ENCODE measurements at regions not wholly inside any gene's neighbourhood (a gene's known extent, or its start where the extent isn't known, plus 50 kb on each side); places are given as distances from the start of the nearest gene placed in this dataset.

DNA sequence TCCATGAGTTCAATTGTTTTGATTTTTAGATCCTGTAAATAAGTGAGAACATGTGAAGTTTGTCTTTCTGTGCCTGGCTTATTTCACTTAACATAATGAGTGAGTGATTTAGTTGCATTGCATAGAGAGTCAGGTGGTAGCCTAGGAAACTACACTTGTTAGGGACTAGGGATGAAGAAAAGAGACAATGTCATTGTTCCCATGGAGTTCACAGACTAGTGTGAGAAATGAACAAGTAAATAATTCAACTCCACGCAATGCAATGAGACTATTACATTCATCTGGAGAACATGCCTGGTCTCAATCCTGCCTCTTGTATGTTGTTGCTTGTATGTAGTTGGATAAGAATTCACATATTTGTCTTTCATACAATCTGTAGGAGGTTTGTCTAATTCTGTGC is 76.3 kb upstream of the B3GAT2 start:
- TF ChIP-seq, protein P1, sequence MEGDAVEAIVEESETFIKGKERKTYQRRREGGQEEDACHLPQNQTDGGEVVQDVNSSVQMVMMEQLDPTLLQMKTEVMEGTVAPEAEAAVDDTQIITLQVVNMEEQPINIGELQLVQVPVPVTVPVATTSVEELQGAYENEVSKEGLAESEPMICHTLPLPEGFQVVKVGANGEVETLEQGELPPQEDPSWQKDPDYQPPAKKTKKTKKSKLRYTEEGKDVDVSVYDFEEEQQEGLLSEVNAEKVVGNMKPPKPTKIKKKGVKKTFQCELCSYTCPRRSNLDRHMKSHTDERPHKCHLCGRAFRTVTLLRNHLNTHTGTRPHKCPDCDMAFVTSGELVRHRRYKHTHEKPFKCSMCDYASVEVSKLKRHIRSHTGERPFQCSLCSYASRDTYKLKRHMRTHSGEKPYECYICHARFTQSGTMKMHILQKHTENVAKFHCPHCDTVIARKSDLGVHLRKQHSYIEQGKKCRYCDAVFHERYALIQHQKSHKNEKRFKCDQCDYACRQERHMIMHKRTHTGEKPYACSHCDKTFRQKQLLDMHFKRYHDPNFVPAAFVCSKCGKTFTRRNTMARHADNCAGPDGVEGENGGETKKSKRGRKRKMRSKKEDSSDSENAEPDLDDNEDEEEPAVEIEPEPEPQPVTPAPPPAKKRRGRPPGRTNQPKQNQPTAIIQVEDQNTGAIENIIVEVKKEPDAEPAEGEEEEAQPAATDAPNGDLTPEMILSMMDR (IDR thresholded peaks at IDR 0.05), result no peak

DNA sequence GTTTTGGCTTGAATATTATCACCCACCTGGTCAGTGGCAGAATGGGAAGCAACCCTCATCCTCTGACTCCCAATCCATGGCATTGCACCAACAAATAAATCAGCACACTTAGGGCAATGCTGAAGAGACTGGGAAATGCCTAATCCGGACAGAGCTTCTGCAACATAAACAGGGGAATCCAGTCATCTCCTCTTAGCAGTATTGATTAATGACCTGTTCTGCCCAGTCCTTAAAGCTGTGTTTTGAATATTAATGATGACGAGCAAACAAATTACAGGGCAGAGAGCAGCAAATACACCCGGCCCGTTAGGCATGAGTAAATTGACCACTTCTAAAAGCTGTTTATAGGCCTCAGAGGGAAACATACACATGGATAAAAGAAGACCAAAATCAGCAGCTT is 77.0 kb upstream of the B3GAT2 start:
- TF ChIP-seq, protein P1 (IDR thresholded peaks at IDR 0.05), result no peak

DNA sequence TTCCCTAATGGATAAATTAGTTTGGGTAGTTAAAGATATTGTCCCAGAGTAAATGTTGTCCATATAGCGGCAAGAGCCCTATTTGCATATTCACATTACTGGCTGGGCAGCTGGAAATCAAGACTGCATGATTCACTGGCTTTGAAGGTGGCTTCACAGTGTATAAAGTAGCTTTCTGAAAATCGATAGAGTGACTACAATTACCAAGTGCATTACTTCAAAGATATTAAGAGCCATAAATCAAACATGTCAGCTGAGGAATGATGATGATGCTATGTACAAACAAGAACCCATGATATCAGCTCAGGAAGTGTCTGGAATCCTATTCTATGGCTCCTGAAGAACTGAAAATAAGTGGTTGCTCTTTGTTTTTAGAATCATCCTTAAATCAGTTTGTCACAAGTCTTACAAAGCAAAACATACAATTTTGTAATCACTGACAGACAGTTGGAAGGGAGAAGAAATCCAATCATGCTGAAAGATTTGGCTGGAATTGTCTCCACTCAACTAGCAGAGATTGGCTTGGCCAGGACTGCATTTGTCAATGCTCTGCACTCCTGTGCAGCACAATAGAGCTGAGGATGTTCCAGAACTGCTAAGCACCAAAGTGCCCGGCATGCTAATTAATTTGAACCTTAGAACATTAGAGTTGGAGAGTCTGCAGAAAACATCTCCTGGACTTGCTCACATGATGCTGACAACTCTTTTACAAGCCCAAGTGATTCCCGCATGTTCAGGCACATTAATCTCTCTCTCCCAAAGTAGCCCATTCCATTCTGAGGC is 77.9 kb upstream of the B3GAT2 start:
- TF ChIP-seq, protein P1 (IDR thresholded peaks at IDR 0.05), result no peak

DNA sequence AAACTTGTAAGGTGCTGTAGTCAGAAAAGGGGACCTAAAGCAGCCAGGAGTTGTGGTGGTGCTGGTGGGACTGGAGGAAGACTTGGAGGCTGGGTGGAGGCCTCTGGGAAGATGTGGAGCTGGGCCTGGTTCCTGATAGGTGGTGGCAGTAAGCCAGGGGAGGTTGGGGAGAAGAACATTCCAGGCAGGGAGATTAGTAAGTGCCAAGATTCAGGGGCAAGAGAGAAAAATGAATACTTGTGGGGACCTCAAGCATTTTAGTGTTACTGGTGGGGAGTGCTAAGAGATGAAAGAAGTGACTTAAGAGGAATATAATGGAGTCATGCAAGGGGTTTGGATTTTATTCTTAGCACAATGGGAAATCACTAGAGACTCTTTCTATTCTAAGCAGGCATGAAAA is 79.0 kb upstream of the B3GAT2 start:
- TF ChIP-seq, protein P1 (IDR thresholded peaks at IDR 0.05), result no peak

DNA sequence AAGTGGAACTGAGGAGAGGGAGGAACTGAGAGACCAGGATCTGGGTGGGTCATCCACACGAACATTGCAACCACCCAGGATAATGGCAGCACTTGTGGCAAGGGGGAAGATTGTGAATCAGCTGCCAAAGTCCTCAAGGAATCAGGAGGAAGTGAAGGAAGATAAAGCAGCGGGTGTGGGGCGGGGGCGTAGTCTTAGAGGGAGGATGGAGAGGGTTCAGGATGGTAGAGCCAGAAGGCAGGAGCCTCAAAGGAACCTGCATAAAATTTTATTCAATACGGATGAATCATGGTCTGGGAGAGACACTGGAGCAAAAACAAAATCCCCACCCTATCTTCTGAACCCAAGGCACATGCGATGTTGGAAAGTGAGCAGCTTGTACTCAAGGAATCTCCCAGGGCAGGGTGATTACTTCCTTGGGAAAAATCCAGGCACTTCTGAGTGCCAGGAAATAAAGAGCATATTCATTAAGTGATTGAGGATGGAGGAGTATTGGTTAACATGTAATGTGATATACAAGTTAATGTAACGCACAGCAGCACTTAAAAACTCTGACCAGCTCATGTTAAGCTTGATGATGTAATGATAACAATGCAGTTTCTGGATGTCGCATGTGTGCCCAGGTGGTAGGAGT is 82.0 kb upstream of the B3GAT2 start:
- TF ChIP-seq, protein P1 (IDR thresholded peaks at IDR 0.05), result no peak

DNA sequence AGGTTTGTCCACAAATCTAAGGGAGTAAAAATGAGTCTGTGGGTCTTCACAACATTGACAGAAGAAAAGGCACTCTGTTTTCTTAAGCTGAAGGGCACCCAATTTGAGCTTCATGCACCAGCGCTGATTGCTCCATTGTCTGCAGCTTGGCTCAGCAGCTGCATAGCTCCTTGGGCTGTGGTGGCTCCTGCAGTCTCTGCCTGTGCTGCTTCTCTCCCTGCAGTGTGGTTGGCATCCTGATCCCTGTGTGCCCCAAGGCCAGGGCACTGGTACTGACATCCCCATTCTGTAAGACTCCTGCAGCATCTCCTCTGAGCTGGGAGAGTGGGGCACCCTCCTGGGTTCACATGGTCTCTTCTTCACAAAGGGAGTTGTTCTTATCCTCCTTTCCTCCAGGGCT is 83.2 kb upstream of the B3GAT2 start:
- TF ChIP-seq, protein P1 (IDR thresholded peaks at IDR 0.05), result no peak

DNA sequence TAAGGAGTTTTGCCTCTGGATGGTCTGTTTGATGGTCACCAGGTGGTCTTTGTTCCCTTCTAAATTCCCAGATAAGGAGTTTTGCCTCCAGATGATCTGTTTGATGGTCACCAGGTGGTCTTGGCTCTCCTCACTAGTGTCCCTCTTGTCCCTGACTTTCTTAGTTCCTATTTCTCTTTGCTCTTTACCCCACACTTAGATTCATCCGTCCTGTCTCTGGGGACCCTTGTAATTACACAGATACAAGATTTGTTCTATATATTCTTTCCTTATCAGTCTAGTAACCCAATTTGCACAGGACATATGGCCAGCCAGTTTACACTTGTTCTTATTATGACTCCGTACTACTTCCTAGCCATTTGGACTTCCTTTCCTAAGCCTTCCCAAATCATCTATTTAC is 84.0 kb upstream of the B3GAT2 start:
- TF ChIP-seq, protein P1 (IDR thresholded peaks at IDR 0.05), result no peak

All from LNCAP (cell line).